Spleen (tissue), 7 donors: ENCODE measurements at regions not wholly inside any gene's neighbourhood (a gene's known extent, or its start where the extent isn't known, plus 50 kb on each side); places are given as distances from the start of the nearest gene placed in this dataset.

Experiments used
- CTCF ChIP-seq, 11 experiments: fragments of 200-600 bp in 7 of 11; fragments of 450-650 bp in 4 of 11; sonication (generic) in 4 of 11; IDR thresholded peaks in 8 of 11; conservative IDR thresholded peaks in 3 of 11; 1 replicate in 7 of 11; 2 replicates in 4 of 11; pipeline versions ENCODE4 v1.4.0 to v1.8.0; 2016 to 2021; ENCODE audit warnings: antibody characterized with exemption in 11 of 11, inconsistent platforms in 4 of 11, mild to moderate bottlenecking in 1 of 11
- POLR2A ChIP-seq, 3 donors: fragments of 450-650 bp; IDR thresholded peaks; one replicate each; pipeline ENCODE4 v1.5.1; 2017; ENCODE audit warnings: antibody characterized with exemption in 3 of 3, mild to moderate bottlenecking in 1 of 3
- POLR2AphosphoS5 ChIP-seq, 3 donors: sonication (generic); formaldehyde crosslinking; IDR thresholded peaks; one replicate each; pipeline ENCODE4 v1.5.1; 2017; ENCODE audit warnings: antibody characterized with exemption in 3 of 3
- donor health status: DM: no; HTN: no; CAD: no; lungs with moderate emphysema.
- donor health status: DM: no; HTN: no; CAD: no.
- donor health status: DM: no; HTN: no; CAD: no.

- no peak for TF ChIP-seq CTCF (IDR thresholded peaks at IDR 0.05 in 8 of 11, conservative IDR thresholded peaks at IDR 0.05 in 3 of 11)
- no peak for TF ChIP-seq POLR2A (IDR thresholded peaks at IDR 0.05)
- TF ChIP-seq POLR2AphosphoS5 (IDR thresholded peaks at IDR 0.05) = no peak
Measured at GRCh38 chr13:60850526-60850925, 453.5 kb downstream of the TDRD3 start.
